BE2C (cell line): ENCODE measurements at regions not wholly inside any gene's neighbourhood (a gene's known extent, or its start where the extent isn't known, plus 50 kb on each side); places are given as distances from the start of the nearest gene placed in this dataset.

Experiments
- DNase-seq: peaks from one replicate; pipeline ENCODE4 v3.0.0-alpha.2; 2020
- H3K27me3 ChIP-seq: fragments of 250-450 bp; sonication (Bioruptor Pico); 2 replicates; pipeline ENCODE4 v1.5.1; 2020; ENCODE audit warnings: mild to moderate bottlenecking
- H3K36me3 ChIP-seq: fragments of 250-450 bp; sonication (Bioruptor Pico); 2 replicates; pipeline ENCODE4 v1.5.1; 2020; ENCODE audit warnings: mild to moderate bottlenecking
- H3K4me1 ChIP-seq: fragments of 250-450 bp; sonication (Bioruptor Pico); 2 replicates; pipeline ENCODE4 v1.5.1; 2020
- H3K4me3 ChIP-seq: 2 replicates; pipeline ENCODE4 v1.5.1; 2011; ENCODE audit warnings: low read depth, low read length
- H3K9me3 ChIP-seq: fragments of 250-450 bp; sonication (Bioruptor Pico); 2 replicates; pipeline ENCODE4 v1.5.1; 2020
- TF ChIP-seq, protein P1 (sequence below): IDR thresholded peaks from 2 replicates; pipeline ENCODE4 v1.5.1; 2012; ENCODE audit warnings: mild to moderate bottlenecking, low read depth, low read length

DNA sequence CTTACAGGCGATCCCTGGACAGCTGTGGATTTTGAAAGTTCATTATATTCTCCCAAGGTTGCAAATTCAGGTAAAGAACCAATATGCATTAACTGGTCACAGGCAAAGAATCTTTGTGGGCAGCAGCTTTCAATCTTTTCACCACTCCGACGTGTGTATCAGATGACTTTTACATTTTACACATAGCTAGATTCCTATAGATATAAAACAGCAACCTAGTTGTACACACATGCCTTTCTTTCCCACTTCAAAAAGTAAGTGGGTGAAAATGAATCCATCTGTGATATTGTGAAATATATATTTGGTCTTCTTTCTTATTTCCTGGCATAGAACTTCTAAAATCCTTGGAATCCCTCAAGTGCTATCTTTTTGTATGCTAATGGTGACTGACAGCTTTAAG lies 72.5 kb downstream of the SCG2 start:
- TF ChIP-seq, protein P1, sequence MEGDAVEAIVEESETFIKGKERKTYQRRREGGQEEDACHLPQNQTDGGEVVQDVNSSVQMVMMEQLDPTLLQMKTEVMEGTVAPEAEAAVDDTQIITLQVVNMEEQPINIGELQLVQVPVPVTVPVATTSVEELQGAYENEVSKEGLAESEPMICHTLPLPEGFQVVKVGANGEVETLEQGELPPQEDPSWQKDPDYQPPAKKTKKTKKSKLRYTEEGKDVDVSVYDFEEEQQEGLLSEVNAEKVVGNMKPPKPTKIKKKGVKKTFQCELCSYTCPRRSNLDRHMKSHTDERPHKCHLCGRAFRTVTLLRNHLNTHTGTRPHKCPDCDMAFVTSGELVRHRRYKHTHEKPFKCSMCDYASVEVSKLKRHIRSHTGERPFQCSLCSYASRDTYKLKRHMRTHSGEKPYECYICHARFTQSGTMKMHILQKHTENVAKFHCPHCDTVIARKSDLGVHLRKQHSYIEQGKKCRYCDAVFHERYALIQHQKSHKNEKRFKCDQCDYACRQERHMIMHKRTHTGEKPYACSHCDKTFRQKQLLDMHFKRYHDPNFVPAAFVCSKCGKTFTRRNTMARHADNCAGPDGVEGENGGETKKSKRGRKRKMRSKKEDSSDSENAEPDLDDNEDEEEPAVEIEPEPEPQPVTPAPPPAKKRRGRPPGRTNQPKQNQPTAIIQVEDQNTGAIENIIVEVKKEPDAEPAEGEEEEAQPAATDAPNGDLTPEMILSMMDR = no peak
- no peak for DNase-seq
- no peaks in the 10 kb centered on the region for H3K27me3 ChIP-seq

DNA sequence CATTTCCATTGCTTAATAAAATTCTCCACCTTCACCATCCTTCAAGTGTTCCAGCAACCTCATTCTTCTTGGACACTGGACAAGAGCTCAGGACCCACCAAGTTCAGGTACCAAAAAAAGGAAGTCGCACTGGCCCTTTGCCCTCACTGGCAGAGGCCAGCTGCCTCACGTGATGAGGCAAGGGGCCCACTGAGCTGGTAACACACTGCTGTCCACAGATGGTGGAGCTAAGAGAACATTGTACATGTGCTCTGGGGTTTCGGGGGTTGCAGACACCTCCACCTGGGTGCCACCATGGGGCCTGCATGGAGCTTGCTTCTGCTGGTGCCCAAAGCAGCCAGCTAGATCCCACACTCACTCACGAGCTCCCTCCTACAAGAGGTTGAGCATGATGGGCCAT lies 71.3 kb downstream of the SCG2 start:
- TF ChIP-seq, protein P1 = no peak
- no peaks in the 10 kb centered on the region for H3K27me3 ChIP-seq
- H3K9me3 ChIP-seq = no peaks in the 10 kb centered on the region
- no peaks in the 10 kb centered on the region for H3K36me3 ChIP-seq
- 0 out of 2 replicates have a peak, but pooled peaks cover 3% of the 10 kb centered on the region for H3K4me1 ChIP-seq
- DNase-seq = no peak
- H3K4me3 ChIP-seq = no peak overlapping the region

More for the DNA sequence above, 72.5 kb downstream of the SCG2 start:
- Histone ChIP-seq H3K4me3 (no peak overlapping the region), H3K4me1 (0 out of 2 replicates have a peak, but pooled peaks cover 3% of the 10 kb centered on the region), H3K9me3 (no peaks in the 10 kb centered on the region), H3K36me3 (no peaks in the 10 kb centered on the region)

DNA sequence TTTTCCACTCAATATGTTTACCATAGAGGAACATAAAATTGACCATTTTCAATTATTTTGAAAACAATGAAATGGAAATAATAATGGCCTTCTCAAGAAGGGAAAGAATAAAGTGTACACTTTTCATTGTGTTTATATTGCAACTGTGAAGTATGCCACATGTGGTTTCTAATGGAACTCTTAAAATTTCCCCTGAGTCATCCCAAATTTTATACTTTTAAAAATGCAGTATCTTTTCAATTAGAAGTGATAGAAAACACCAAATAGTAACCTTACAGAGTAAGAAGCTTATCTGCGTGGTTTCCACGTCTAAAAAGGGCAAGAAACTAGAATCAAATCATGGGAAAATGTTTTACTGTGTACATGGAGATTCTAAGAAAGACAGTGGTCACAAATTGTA lies 70.0 kb downstream of the SCG2 start:
- DNase-seq = no peak
- TF ChIP-seq, protein P1 = no peak
- Histone ChIP-seq H3K4me1 (peaks cover 2% of the 10 kb centered on the region; the same call in 1 of the 2 replicates), H3K4me3 (no peak overlapping the region), H3K9me3 (no peaks in the 10 kb centered on the region), H3K27me3 (no peaks in the 10 kb centered on the region), H3K36me3 (no peaks in the 10 kb centered on the region)

DNA sequence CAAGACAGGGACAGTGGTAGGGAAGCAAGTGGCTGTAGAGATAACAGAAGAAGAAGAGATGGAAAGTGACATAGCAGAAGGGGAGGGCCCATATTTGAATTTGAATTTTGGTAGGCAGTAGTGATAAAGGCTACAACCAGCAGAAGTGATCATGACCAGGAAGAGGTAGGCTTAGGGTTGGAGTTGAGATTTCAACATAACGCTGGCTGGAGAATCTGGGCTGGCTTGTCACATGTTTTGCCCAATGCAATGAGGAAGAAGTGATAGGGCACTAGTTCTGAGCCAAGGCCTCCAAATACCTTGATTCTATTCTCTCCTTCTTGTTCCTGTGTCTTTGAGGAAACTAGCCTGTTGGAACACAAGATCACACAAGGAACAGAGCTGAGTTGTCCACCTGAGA lies 69.4 kb downstream of the SCG2 start:
- no peaks in the 10 kb centered on the region for H3K9me3 ChIP-seq
- H3K36me3 ChIP-seq = no peaks in the 10 kb centered on the region
- H3K4me3 ChIP-seq = no peak overlapping the region
- TF ChIP-seq, protein P1 = no peak
- no peak for DNase-seq
- H3K27me3 ChIP-seq = no peaks in the 10 kb centered on the region
- H3K4me1 ChIP-seq = peaks cover 6% of the 10 kb centered on the region

DNA sequence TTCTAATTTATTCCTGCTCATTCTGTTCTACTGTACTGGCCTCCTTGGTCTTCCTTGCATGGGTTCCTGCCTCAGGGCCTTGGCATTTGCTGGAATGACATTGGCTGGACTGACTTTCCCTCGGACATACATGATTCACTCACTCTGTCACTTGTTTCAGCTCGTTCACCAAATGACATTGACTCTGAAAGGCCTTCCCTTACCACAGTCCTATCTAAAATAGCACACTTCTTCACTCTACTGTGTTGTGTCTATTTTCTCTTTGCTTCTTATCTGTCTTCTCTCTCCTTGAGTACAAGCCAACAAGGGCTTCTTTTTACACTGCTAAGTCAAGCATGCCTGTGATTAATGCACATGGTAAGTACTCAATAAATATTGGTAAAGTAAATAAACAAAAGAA lies 65.6 kb downstream of the SCG2 start:
- Histone ChIP-seq H3K9me3 (no peaks in the 10 kb centered on the region), H3K4me1 (peaks cover 23% of the 10 kb centered on the region), H3K4me3 (no peak overlapping the region), H3K36me3 (no peaks in the 10 kb centered on the region), H3K27me3 (no peaks in the 10 kb centered on the region)
- TF ChIP-seq, protein P1 = no peak
- no peak for DNase-seq

DNA sequence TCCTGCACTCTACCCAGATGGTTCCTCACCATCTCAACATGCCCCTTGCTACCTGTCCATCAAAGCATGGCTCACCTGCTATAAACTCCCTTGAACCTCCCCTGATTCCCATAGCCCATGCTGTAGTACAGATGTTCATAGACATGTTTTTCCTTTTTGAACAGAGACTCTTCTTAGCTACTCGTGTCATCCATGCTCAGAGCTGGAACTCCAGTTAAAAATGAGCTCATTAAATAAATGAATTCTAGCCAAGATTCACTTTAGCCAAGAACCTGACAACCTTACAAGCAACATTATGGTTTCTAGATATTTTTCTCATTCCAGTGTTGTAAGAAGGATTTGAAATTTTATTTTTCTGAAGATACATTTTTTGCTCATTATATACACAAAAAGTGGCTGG lies 65.0 kb downstream of the SCG2 start:
- TF ChIP-seq, protein P1 = no peak
- no peak for DNase-seq
- H3K9me3 ChIP-seq = no peaks in the 10 kb centered on the region
- H3K4me3 ChIP-seq = no peak overlapping the region
- H3K27me3 ChIP-seq = no peaks in the 10 kb centered on the region
- H3K4me1 ChIP-seq = peaks cover 23% of the 10 kb centered on the region
- H3K36me3 ChIP-seq = no peaks in the 10 kb centered on the region
